Lung (tissue), 11 donors: ENCODE measurements at regions not wholly inside any gene's neighbourhood (a gene's known extent, or its start where the extent isn't known, plus 50 kb on each side); places are given as distances from the start of the nearest gene placed in this dataset.

ENCODE experiments used
- ATAC-seq: fragments of 200-7000 bp; cut with Tn5 transposase; one replicate; pipeline ENCODE4 v1.9.1; 2020; ENCODE audit warnings: moderate number of reproducible peaks; ENCODE audit not compliant: insufficient read depth, low FRiP score
- DNase-seq, 3 donors: peaks; one replicate each; pipeline ENCODE4 v3.0.0-alpha.2; 2013 to 2017
- H3K27ac ChIP-seq, 2 donors: one replicate each; pipeline ENCODE4 v1.5.1; 2013; ENCODE audit warnings: mild to moderate bottlenecking in 2 of 2, moderate library complexity in 2 of 2, control low read depth in 1 of 2, inconsistent platforms in 1 of 2, low read depth in 1 of 2, low read length in 1 of 2
- H3K27me3 ChIP-seq, 3 donors: one replicate each; pipeline ENCODE4 v1.5.1; 2013; ENCODE audit warnings: low read length in 2 of 3; ENCODE audit not compliant: control insufficient read depth in 3 of 3, insufficient read depth in 3 of 3
- H3K36me3 ChIP-seq, 4 donors: one replicate each; pipeline ENCODE4 v1.5.1; 2013; ENCODE audit warnings: low read length in 4 of 4, mild to moderate bottlenecking in 1 of 4, moderate library complexity in 1 of 4; ENCODE audit not compliant: control insufficient read depth in 4 of 4, insufficient read depth in 4 of 4
- H3K4me1 ChIP-seq, 5 donors: one replicate each; pipeline ENCODE4 v1.5.1; 2013; ENCODE audit warnings: low read length in 5 of 5, mild to moderate bottlenecking in 2 of 5, moderate library complexity in 1 of 5; ENCODE audit not compliant: control insufficient read depth in 5 of 5, insufficient read depth in 5 of 5
- H3K4me3 ChIP-seq: one replicate; pipeline ENCODE4 v1.5.1; 2013; ENCODE audit warnings: mild to moderate bottlenecking, control low read depth, moderate library complexity
- H3K9ac ChIP-seq, 2 donors: one replicate each; pipeline ENCODE4 v1.5.1; 2013; ENCODE audit warnings: low read length in 2 of 2, control low read depth in 1 of 2; ENCODE audit not compliant: insufficient read depth in 1 of 2
- H3K9me3 ChIP-seq, 4 donors: one replicate each; pipeline ENCODE4 v1.5.1; 2013; ENCODE audit warnings: low read length in 3 of 4, mild to moderate bottlenecking in 1 of 4, moderate library complexity in 1 of 4; ENCODE audit not compliant: control insufficient read depth in 4 of 4, insufficient read depth in 3 of 4
- CTCF ChIP-seq: IDR thresholded peaks from 2 replicates; pipeline ENCODE4 v1.5.1; 2012; ENCODE audit warnings: mild to moderate bottlenecking; ENCODE audit errors: control extremely low read depth, extremely low read depth
- WGBS, 2 donors: extraction: QIAGEN DNeasy Blood & Tissue Kit; methylation state at CpG; one replicate each; pipeline ENCODE4 v1.1.7; 2013; 5-methylcytosine and 5-hydroxymethylcytosine counted together
- donor health status: control.
- donor health status: control.
- donor health status: Bipolar disorder and iron deficiency.
- donor health status: healthy.
- donor health status: DM: yes; HTN: yes; CAD: no.

DNA sequence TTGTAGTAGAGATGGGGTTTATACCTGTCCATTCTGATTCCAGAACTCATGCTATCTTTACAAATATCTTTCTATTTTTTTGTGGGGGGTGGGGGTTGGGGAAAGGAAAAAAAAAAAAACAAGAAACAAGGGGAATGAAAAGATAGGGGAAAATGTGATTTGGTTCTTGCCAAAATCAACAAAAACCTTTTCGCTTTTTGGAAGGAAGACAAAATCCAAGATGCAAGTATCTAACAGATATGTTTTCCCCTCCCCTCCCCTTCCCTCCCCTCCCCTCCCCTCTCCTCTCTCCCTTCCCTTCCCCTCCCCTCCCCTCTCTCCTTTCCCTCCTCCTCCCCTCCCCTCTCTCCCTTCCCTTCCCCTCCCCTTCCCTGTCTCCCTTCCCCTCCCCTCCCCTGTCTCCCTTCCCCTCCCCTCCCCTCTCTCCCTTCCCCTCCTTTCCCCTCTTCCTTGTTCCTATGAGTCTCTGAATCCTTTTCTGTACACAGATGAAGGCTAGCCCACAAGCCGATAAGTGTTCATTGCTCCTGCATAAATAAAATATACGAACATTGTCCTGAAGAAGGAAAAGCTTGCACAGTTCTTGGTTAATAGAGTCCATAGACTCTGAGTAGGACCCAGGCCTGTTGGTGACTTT is 551.9 kb downstream of the EDEM1 start:
- no peaks in the 10 kb centered on the region for H3K9me3 ChIP-seq
- ATAC-seq = no peak
- WGBS, 2 donors = 61 to 78% methylated on average over 3 of the region's 3 CpGs

DNA sequence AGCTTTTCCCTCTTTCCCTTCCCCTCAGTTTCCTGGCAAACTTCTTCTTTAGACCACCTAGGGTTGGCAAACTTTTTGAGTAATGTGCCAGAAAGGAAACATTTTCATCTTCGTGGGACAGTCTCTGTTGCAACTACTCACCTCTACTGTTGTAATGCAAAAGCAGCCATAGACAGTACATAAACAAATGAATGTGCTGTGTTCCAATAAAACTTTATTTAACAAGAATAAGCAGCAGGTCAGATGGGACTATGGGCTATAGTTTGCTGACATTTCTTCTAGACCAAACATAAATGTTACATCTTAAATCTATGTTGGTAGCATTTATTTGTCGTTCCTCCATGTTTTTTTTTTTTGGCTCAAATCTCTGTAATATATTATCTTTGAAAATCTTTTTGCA is 552.4 kb downstream of the EDEM1 start:
- no peaks in the 10 kb centered on the region for H3K27me3 ChIP-seq
- no peaks in the 10 kb centered on the region for H3K4me1 ChIP-seq
- WGBS, 2 donors = 69% methylated on average over 2 of the region's 2 CpGs
- H3K9me3 ChIP-seq = no peaks in the 10 kb centered on the region
- no peak for TF ChIP-seq CTCF
- no peaks in the 10 kb centered on the region for H3K36me3 ChIP-seq
- ATAC-seq = no peak
- H3K9ac ChIP-seq = no peak overlapping the region
- H3K4me3 ChIP-seq = no peak overlapping the region
- DNase-seq = no peak
- H3K27ac ChIP-seq = no peak overlapping the region

More for the DNA sequence above, 551.9 kb downstream of the EDEM1 start:
- no peaks in the 10 kb centered on the region for H3K4me1 ChIP-seq
- DNase-seq = no peak
- H3K4me3 ChIP-seq = no peak overlapping the region
- no peaks in the 10 kb centered on the region for H3K36me3 ChIP-seq
- no peak overlapping the region for H3K27ac ChIP-seq
- H3K27me3 ChIP-seq = no peaks in the 10 kb centered on the region
- no peak for TF ChIP-seq CTCF
- H3K9ac ChIP-seq = no peak overlapping the region

DNA sequence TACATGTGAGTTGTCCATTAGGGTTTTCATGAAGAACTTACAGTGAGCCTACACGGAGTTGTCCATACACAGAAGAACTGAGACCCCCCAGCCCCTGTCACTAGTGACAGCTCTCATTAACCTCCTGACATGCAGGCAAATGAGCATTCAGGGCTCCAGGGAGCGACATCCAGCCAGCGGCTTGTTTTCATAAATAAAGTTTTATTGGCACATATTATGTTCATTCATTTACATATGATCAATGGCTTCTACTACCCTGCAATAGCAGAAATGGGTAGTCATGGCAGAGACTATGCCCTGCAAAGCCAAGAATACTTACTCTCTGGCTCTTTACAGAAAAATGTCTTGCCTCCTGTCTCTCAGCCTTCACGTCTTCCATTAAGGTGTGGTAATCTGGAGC is 553.5 kb downstream of the EDEM1 start:
- Histone ChIP-seq H3K9ac (no peak overlapping the region), H3K4me1 (no peaks in the 10 kb centered on the region), H3K4me3 (no peak overlapping the region), H3K9me3 (no peaks in the 10 kb centered on the region), H3K36me3 (no peaks in the 10 kb centered on the region), H3K27ac (no peak overlapping the region), H3K27me3 (no peaks in the 10 kb centered on the region)
- 93% methylated on average over 4 of the region's 4 CpGs for WGBS, 2 donors
- ATAC-seq (no peak), DNase-seq (no peak)
- TF ChIP-seq CTCF = no peak

GRCh38 chr3:5750091-5750490 is 562.6 kb downstream of the EDEM1 start:
- TF ChIP-seq CTCF = no peak
- ATAC-seq (no peak), DNase-seq (no peak)
- H3K36me3 ChIP-seq = no peaks in the 10 kb centered on the region
- H3K9ac ChIP-seq = no peak overlapping the region
- 83 to 88% methylated on average over 3 of the region's 3 CpGs for WGBS, 2 donors
- no peaks in the 10 kb centered on the region for H3K27me3 ChIP-seq
- H3K4me3 ChIP-seq = no peak overlapping the region
- no peaks in the 10 kb centered on the region for H3K9me3 ChIP-seq
- no peak overlapping the region for H3K27ac ChIP-seq
- H3K4me1 ChIP-seq = peaks cover 0 to 7% (median 0%) of the 10 kb centered on the region in 5 donors
